Trophoblast cell (in vitro differentiated cells and primary cell): ENCODE measurements at regions not wholly inside any gene's neighbourhood (a gene's known extent, or its start where the extent isn't known, plus 50 kb on each side); places are given as distances from the start of the nearest gene placed in this dataset.

ENCODE experiments used
- DNase-seq, 2 donors: peaks; one replicate each; pipeline ENCODE4 v3.0.0-alpha.2; 2016
- H2AFZ ChIP-seq: 2 replicates; pipeline ENCODE4 v1.6.1; 2013; ENCODE audit warnings: low read length, moderate library complexity, mild to moderate bottlenecking; ENCODE audit not compliant: insufficient read depth, poor library complexity
- H2AK5ac ChIP-seq: 2 replicates; pipeline ENCODE4 v1.6.1; 2013; ENCODE audit warnings: mild to moderate bottlenecking, low read length
- H2BK120ac ChIP-seq: 2 replicates; pipeline ENCODE4 v1.6.1; 2013; ENCODE audit warnings: low read length, mild to moderate bottlenecking, moderate library complexity; ENCODE audit not compliant: insufficient read depth, poor library complexity
- H2BK12ac ChIP-seq: 2 replicates; pipeline ENCODE4 v1.6.1; 2013; ENCODE audit warnings: mild to moderate bottlenecking, low read length, moderate library complexity
- H2BK5ac ChIP-seq: 2 replicates; pipeline ENCODE4 v1.6.1; 2013; ENCODE audit warnings: low read length, low read depth, moderate library complexity, mild to moderate bottlenecking; ENCODE audit not compliant: poor library complexity
- H3K14ac ChIP-seq: 2 replicates; pipeline ENCODE4 v1.6.1; 2013; ENCODE audit warnings: mild to moderate bottlenecking, low read length
- H3K18ac ChIP-seq: 2 replicates; pipeline ENCODE4 v1.6.1; 2013; ENCODE audit warnings: mild to moderate bottlenecking, low read length
- H3K23ac ChIP-seq: 2 replicates; pipeline ENCODE4 v1.6.1; 2013; ENCODE audit warnings: low read length
- H3K27ac ChIP-seq: 2 replicates; pipeline ENCODE4 v1.5.1; 2013; ENCODE audit warnings: low read depth, mild to moderate bottlenecking, inconsistent platforms, low read length, moderate library complexity
- H3K27me3 ChIP-seq: 2 replicates; pipeline ENCODE4 v1.6.1; 2013; ENCODE audit warnings: inconsistent platforms, mild to moderate bottlenecking, low read length, moderate library complexity; ENCODE audit not compliant: insufficient read depth
- H3K36me3 ChIP-seq, 2 experiments: 1 replicate in 1 of 2; 2 replicates in 1 of 2; pipeline ENCODE4 v1.6.1; 2013; ENCODE audit warnings: low read length in 2 of 2, mild to moderate bottlenecking in 2 of 2, moderate library complexity in 1 of 2; ENCODE audit not compliant: insufficient read depth in 2 of 2, control insufficient read depth in 1 of 2
- H3K4ac ChIP-seq: 2 replicates; pipeline ENCODE4 v1.6.1; 2013; ENCODE audit warnings: low read depth, mild to moderate bottlenecking, low read length, moderate library complexity
- H3K4me1 ChIP-seq, 2 experiments: 1 replicate in 1 of 2; 2 replicates in 1 of 2; pipeline ENCODE4 v1.6.1; 2013; ENCODE audit warnings: low read length in 2 of 2, mild to moderate bottlenecking in 2 of 2, moderate library complexity in 1 of 2; ENCODE audit not compliant: insufficient read depth in 2 of 2, control insufficient read depth in 1 of 2
- H3K4me2 ChIP-seq: 2 replicates; pipeline ENCODE4 v1.6.1; 2013; ENCODE audit warnings: inconsistent platforms, mild to moderate bottlenecking, low read length, moderate library complexity
- H3K4me3 ChIP-seq: 2 replicates; pipeline ENCODE4 v1.5.1; 2013; ENCODE audit warnings: mild to moderate bottlenecking, low read depth, low read length, inconsistent platforms
- H3K79me1 ChIP-seq: one replicate; pipeline ENCODE4 v1.6.1; 2013; ENCODE audit warnings: low read length
- H3K79me2 ChIP-seq: 2 replicates; pipeline ENCODE4 v1.6.1; 2013; ENCODE audit warnings: low read length, mild to moderate bottlenecking; ENCODE audit not compliant: control insufficient read depth, insufficient read depth, poor library complexity
- H3K9ac ChIP-seq: 2 replicates; pipeline ENCODE4 v1.6.1; 2013; ENCODE audit warnings: mild to moderate bottlenecking, low read length
- H3K9me3 ChIP-seq: 2 replicates; pipeline ENCODE4 v1.6.1; 2013; ENCODE audit warnings: low read depth, mild to moderate bottlenecking, control low read depth, inconsistent platforms, low read length; ENCODE audit not compliant: insufficient read depth
- H4K12ac ChIP-seq: 2 replicates; pipeline ENCODE4 v1.6.1; 2013; ENCODE audit warnings: low read depth, mild to moderate bottlenecking, low read length, moderate library complexity
- H4K8ac ChIP-seq: 2 replicates; pipeline ENCODE4 v1.6.1; 2013; ENCODE audit warnings: low read depth, mild to moderate bottlenecking, low read length, moderate library complexity
- H4K91ac ChIP-seq: one replicate; pipeline ENCODE4 v1.6.1; 2013; ENCODE audit warnings: low read depth, mild to moderate bottlenecking, low read length, moderate library complexity
- WGBS: extraction: QIAGEN DNeasy Blood & Tissue Kit; methylation state at CpG from one replicate; pipeline ENCODE4 v1.1.7; 2013; ENCODE audit warnings: missing lambda C conversion rate; ENCODE audit not compliant: insufficient read length, insufficient coverage; ENCODE audit errors: extremely low coverage; 5-methylcytosine and 5-hydroxymethylcytosine counted together

GRCh38 chr9:16309469-16310271 is 560.8 kb downstream of the BNC2 start:
- H3K27ac ChIP-seq: no peak overlapping the region
- DNase-seq: peak; percentile 73 to 82
- no CpG with 5 or more reads among the region's 24 CpGs for WGBS
- H3K27me3 ChIP-seq: no peaks in the 10 kb centered on the region
- no peak overlapping the region for H2AFZ ChIP-seq
- H2AK5ac ChIP-seq: no peak overlapping the region
- no peak overlapping the region for H3K4me2 ChIP-seq
- no peak overlapping the region for H3K4ac ChIP-seq
- H3K9ac ChIP-seq: no peak overlapping the region
- peaks cover 15 to 22% of the 10 kb centered on the region in 2 experiments for H3K4me1 ChIP-seq
- H4K91ac ChIP-seq: peak overlapping the region; percentile 16
- peak overlapping the region; percentile 29 for H2BK12ac ChIP-seq
- peaks cover 2% of the 10 kb centered on the region for H3K79me2 ChIP-seq
- H3K9me3 ChIP-seq: peaks cover 2% of the 10 kb centered on the region
- H3K79me1 ChIP-seq: peaks cover 15% of the 10 kb centered on the region
- no peak overlapping the region for H2BK5ac ChIP-seq
- H3K4me3 ChIP-seq: no peak overlapping the region
- peak overlapping the region; percentile 0 for H2BK120ac ChIP-seq
- H3K23ac ChIP-seq: no peak overlapping the region
- no peak overlapping the region for H3K14ac ChIP-seq
- H3K36me3 ChIP-seq: no peaks in the 10 kb centered on the region
- no peak overlapping the region for H4K12ac ChIP-seq
- H3K18ac ChIP-seq: no peak overlapping the region
- H4K8ac ChIP-seq: no peak overlapping the region

DNA sequence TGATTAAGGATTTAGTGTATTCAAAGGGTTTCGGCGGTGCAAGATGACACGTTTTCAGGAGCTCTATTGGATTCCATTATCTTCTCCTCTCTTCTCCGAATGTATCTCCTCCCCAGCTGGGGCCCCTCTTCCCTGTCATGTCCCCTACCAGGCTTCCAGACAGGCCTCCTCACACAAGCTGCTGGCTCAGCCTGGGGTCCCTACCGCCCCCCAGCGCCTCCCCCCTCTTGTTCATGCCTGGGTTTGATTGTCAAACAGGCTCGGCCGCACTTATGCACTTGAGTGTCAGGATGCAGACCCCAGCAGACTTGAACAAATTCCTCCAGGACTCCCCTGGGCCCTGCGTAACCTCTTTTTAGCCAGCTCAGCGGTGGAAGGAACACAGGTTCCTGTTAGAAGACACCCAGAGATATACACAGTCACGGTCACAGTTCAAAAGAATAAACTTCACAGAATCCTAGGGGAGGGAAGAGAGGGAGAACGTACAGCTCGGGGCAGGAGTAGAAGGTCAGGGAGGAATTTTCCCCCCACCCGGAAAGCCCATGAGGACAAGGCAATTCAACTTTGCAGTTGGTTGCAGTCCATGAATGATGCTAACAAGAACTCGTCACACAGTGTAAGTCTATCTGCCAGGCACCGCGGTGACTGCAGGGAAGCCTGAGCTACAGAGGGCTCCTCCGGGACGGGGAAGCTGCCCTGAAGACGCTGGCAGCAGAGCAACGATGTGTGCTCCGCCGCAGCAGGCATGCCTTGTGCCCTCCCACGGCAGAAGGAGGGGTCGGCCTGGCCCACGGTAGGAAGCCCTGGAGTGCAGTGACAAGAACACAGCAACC is 560.0 kb downstream of the BNC2 start:
- no peak overlapping the region for H2AFZ ChIP-seq
- H3K14ac ChIP-seq: peak overlapping the region; percentile 38
- peak overlapping the region; percentile 55 for H4K8ac ChIP-seq
- no peak overlapping the region for H3K4me3 ChIP-seq
- H3K79me1 ChIP-seq: peaks cover 10% of the 10 kb centered on the region
- no peaks in the 10 kb centered on the region for H3K36me3 ChIP-seq
- H3K4ac ChIP-seq: peak overlapping the region; percentile 26
- no peak overlapping the region for H3K4me2 ChIP-seq
- H4K91ac ChIP-seq: peak overlapping the region; percentile 59
- H2BK5ac ChIP-seq: no peak overlapping the region
- H3K4me1 ChIP-seq: peaks cover 10 to 15% of the 10 kb centered on the region in 2 experiments
- peaks cover 2% of the 10 kb centered on the region for H3K9me3 ChIP-seq
- H2AK5ac ChIP-seq: no peak overlapping the region
- no peak overlapping the region for H3K23ac ChIP-seq
- no peak overlapping the region for H3K9ac ChIP-seq
- no peak for DNase-seq
- H2BK12ac ChIP-seq: peak overlapping the region; percentile 37
- no peaks in the 10 kb centered on the region for H3K27me3 ChIP-seq
- WGBS: no CpG with 5 or more reads among the region's 26 CpGs
- H3K18ac ChIP-seq: peak overlapping the region; percentile 9
- H3K79me2 ChIP-seq: no peaks in the 10 kb centered on the region
- H3K27ac ChIP-seq: peak overlapping the region; percentile 12
- H2BK120ac ChIP-seq: peak overlapping the region; percentile 9
- no peak overlapping the region for H4K12ac ChIP-seq

DNA sequence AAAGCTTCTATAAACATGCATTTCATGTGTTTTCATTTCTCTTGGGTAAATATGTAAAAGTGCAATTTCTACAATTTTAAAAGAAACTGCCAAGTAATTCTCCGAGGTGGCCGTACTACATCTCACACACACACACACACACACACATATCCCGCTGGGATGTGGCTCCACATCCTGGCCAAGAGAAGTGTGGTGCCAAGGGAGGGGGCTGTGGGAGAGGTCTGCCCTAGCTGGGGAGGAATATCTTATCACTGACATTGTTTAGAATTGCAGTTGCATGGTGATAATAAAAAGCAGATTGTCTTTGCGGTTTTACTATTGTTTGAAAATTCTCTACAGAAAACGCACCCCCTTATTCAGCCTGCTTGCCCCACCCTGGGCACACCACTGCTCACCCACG is 558.4 kb downstream of the BNC2 start:
- Histone ChIP-seq H2BK12ac (no peak overlapping the region), H2BK5ac (no peak overlapping the region), H2BK120ac (peak overlapping the region; percentile 55), H3K4me3 (no peak overlapping the region), H3K36me3 (no peaks in the 10 kb centered on the region), H3K18ac (no peak overlapping the region), H4K91ac (peak overlapping the region; percentile 2), H2AFZ (no peak overlapping the region), H3K4ac (no peak overlapping the region), H3K23ac (no peak overlapping the region), H4K12ac (no peak overlapping the region), H3K4me2 (no peak overlapping the region), H3K14ac (no peak overlapping the region), H4K8ac (no peak overlapping the region), H3K79me1 (peaks cover 10% of the 10 kb centered on the region), H3K79me2 (no peaks in the 10 kb centered on the region), H3K27ac (no peak overlapping the region), H3K9me3 (peaks cover 2% of the 10 kb centered on the region), H3K27me3 (no peaks in the 10 kb centered on the region), H3K9ac (no peak overlapping the region), H3K4me1 (peaks cover 12% of the 10 kb centered on the region in 2 experiments), H2AK5ac (no peak overlapping the region)
- DNase-seq: no peak
- WGBS: no CpG with 5 or more reads among the region's 6 CpGs

- Histone ChIP-seq H3K36me3 (no peaks in the 10 kb centered on the region), H3K23ac (no peak overlapping the region), H4K91ac (peak overlapping the region; percentile 46), H3K4me1 (peaks cover 12% of the 10 kb centered on the region in 2 experiments), H3K79me2 (no peaks in the 10 kb centered on the region), H3K27ac (no peak overlapping the region), H2BK120ac (no peak overlapping the region), H4K8ac (no peak overlapping the region), H2BK5ac (no peak overlapping the region), H3K79me1 (peaks cover 10% of the 10 kb centered on the region), H3K27me3 (no peaks in the 10 kb centered on the region), H2AK5ac (peak overlapping the region; percentile 50), H3K4ac (no peak overlapping the region), H3K9me3 (peaks cover 2% of the 10 kb centered on the region), H3K14ac (peak overlapping the region; percentile 31), H2BK12ac (peak overlapping the region; percentile 66), H3K4me2 (no peak overlapping the region), H2AFZ (no peak overlapping the region), H3K4me3 (no peak overlapping the region), H3K18ac (no peak overlapping the region), H4K12ac (no peak overlapping the region), H3K9ac (no peak overlapping the region)
- DNase-seq: no peak
- whole genome bisulfite sequencing: no CpG with 5 or more reads among the region's 10 CpGs
Measured at GRCh38 chr9:16312962-16313546, 557.4 kb downstream of the BNC2 start.
